GM12878 (cell line): ENCODE measurements at regions not wholly inside any gene's neighbourhood (a gene's known extent, or its start where the extent isn't known, plus 50 kb on each side); places are given as distances from the start of the nearest gene placed in this dataset.

Experiments
- ETV6 ChIP-seq, 2 experiments: fragments of 450-650 bp in 1 of 2; IDR thresholded peaks in 1 of 2; conservative IDR thresholded peaks in 1 of 2; 2 replicates each; pipeline ENCODE4 v1.6.1; 2014; ENCODE audit warnings: antibody characterized with exemption in 1 of 2, borderline replicate concordance in 1 of 2, low read depth in 1 of 2, mild to moderate bottlenecking in 1 of 2, moderate library complexity in 1 of 2
- GATAD2B ChIP-seq: fragments of 450-650 bp; conservative IDR thresholded peaks from 2 replicates; pipeline ENCODE4 v1.6.1; 2017; ENCODE audit warnings: low read depth, mild to moderate bottlenecking, moderate library complexity
- NR2C1 ChIP-seq: fragments of 450-650 bp; IDR thresholded peaks from 2 replicates; pipeline ENCODE4 v1.6.1; 2017; ENCODE audit warnings: antibody characterized with exemption, mild to moderate bottlenecking, moderate library complexity
- POLR2AphosphoS5 ChIP-seq: IDR thresholded peaks from 2 replicates; pipeline ENCODE4 v1.6.1; 2011; ENCODE audit warnings: mild to moderate bottlenecking, low read length, inconsistent platforms
- RCOR1 ChIP-seq: conservative IDR thresholded peaks from 2 replicates; pipeline ENCODE4 v1.6.1; 2012; ENCODE audit warnings: low read depth, low read length, improper control_type of control experiment
- SIN3A ChIP-seq: IDR thresholded peaks from 2 replicates; pipeline ENCODE4 v1.6.1; 2012; ENCODE audit warnings: low read depth, low read length, improper control_type of control experiment
- SMC3 ChIP-seq: IDR thresholded peaks from 2 replicates; pipeline ENCODE4 v1.6.1; 2011; ENCODE audit warnings: low read length, improper control_type of control experiment, borderline replicate concordance
- STAT1 ChIP-seq: fragments of 450-650 bp; conservative IDR thresholded peaks from 2 replicates; pipeline ENCODE4 v1.6.1; 2014; ENCODE audit warnings: antibody characterized with exemption, mild to moderate bottlenecking
- ZZZ3 ChIP-seq: IDR thresholded peaks from 2 replicates; pipeline ENCODE4 v1.6.1; 2011; ENCODE audit warnings: low read depth; ENCODE audit not compliant: control insufficient read depth, insufficient read length
- TF ChIP-seq, protein P1 (sequence below), 3 experiments: IDR thresholded peaks in 2 of 3; conservative IDR thresholded peaks in 1 of 3; 2 replicates each; pipeline ENCODE4 v1.5.1; 2011; ENCODE audit warnings: low read depth in 3 of 3, low read length in 3 of 3, mild to moderate bottlenecking in 3 of 3, control low read depth in 2 of 3, moderate library complexity in 2 of 3, inconsistent platforms in 1 of 3, mixed read lengths in 1 of 3; ENCODE audit not compliant: control insufficient read depth in 2 of 3, insufficient read depth in 1 of 3; ENCODE audit errors: extremely low read depth in 1 of 3
- TF ChIP-seq, protein P2 (sequence below): IDR thresholded peaks from 2 replicates; pipeline ENCODE4 v1.6.1; 2012; ENCODE audit warnings: low read depth, low read length, improper control_type of control experiment
- TF ChIP-seq, protein P3 (sequence below): IDR thresholded peaks from 2 replicates; pipeline ENCODE4 v1.6.1; 2011; ENCODE audit warnings: low read depth, low read length, improper control_type of control experiment, borderline replicate concordance

DNA sequence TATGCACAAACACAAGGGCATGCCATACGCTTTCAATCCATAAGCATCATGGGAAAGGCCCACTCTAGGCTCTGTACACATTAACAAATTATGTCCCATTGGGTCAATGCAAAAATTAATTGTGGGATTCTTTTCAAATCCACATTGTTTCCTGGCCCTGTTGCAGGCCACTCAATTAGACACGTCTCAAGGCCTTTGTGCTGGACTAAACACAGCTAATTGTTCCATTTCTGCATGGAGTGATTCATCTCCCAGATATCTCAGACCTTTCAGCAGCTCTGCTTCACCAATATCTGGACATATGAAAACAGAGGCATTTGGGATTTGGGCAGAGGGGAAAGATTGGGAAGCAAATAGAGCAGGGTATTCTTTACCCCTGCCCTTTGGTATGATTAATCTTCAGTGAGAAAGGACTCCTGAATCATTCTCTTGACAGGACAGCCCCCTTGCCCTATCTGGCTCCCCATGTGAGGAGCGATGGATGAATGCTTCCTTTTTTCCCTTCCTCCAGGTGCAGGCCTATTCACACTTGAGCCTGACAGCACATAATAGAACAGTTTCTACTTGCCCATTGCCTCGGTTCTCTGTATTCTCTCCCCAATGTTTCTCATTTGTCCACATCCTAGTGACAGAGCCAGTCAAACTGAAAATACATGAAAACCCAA, 547.6 kb downstream of the HAO1 start:
- TF ChIP-seq RCOR1, result no peak
- TF ChIP-seq, protein P1, sequence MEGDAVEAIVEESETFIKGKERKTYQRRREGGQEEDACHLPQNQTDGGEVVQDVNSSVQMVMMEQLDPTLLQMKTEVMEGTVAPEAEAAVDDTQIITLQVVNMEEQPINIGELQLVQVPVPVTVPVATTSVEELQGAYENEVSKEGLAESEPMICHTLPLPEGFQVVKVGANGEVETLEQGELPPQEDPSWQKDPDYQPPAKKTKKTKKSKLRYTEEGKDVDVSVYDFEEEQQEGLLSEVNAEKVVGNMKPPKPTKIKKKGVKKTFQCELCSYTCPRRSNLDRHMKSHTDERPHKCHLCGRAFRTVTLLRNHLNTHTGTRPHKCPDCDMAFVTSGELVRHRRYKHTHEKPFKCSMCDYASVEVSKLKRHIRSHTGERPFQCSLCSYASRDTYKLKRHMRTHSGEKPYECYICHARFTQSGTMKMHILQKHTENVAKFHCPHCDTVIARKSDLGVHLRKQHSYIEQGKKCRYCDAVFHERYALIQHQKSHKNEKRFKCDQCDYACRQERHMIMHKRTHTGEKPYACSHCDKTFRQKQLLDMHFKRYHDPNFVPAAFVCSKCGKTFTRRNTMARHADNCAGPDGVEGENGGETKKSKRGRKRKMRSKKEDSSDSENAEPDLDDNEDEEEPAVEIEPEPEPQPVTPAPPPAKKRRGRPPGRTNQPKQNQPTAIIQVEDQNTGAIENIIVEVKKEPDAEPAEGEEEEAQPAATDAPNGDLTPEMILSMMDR (IDR thresholded peaks at IDR 0.05 in 2 of 3, conservative IDR thresholded peaks at IDR 0.05 in 1 of 3; ENCODE audit: control insufficient read depth in 2 of 3, extremely low read depth in 1 of 3, insufficient read depth in 1 of 3, low read depth in 3 of 3, low read length in 3 of 3), result no peak
- no peak for TF ChIP-seq NR2C1
- no peak for TF ChIP-seq SMC3
- no peak for TF ChIP-seq SIN3A
- TF ChIP-seq, protein P2, sequence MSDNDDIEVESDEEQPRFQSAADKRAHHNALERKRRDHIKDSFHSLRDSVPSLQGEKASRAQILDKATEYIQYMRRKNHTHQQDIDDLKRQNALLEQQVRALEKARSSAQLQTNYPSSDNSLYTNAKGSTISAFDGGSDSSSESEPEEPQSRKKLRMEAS, result no peak
- TF ChIP-seq ETV6 (conservative IDR thresholded peaks at IDR 0.05 in 1 of 2, IDR thresholded peaks at IDR 0.05 in 1 of 2; ENCODE audit: borderline replicate concordance in 1 of 2, low read depth in 1 of 2), result no peak
- TF ChIP-seq STAT1, result no peak
- no peak for TF ChIP-seq GATAD2B
- TF ChIP-seq, protein P3, sequence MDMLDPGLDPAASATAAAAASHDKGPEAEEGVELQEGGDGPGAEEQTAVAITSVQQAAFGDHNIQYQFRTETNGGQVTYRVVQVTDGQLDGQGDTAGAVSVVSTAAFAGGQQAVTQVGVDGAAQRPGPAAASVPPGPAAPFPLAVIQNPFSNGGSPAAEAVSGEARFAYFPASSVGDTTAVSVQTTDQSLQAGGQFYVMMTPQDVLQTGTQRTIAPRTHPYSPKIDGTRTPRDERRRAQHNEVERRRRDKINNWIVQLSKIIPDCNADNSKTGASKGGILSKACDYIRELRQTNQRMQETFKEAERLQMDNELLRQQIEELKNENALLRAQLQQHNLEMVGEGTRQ, result no peak
- TF ChIP-seq ZZZ3, result no peak
- TF ChIP-seq POLR2AphosphoS5, result no peak
